SK-N-SH (cell line): ENCODE measurements at regions not wholly inside any gene's neighbourhood (a gene's known extent, or its start where the extent isn't known, plus 50 kb on each side); places are given as distances from the start of the nearest gene placed in this dataset.

Source experiments
- CTCF ChIA-PET: fragments of 300-600, 350-600 bp; formaldehyde crosslinking; extraction: SDS; loops from one replicate; lab custom pipeline; 2021; lab: Yijun Ruan, JAX
- POLR2A ChIA-PET: fragments of 350-600 bp; sonication (Branson Sonifier 250); formaldehyde crosslinking; extraction: SDS; loops from one replicate; lab custom pipeline; 2020; ENCODE audit warnings: antibody characterized with exemption, inconsistent platforms; lab: Yijun Ruan, JAX
- DNase-seq: peaks from one replicate; pipeline ENCODE4 v3.0.0; 2012
- H2AFZ ChIP-seq: fragments of 200-600 bp; sonication (generic); 2 replicates; pipeline ENCODE4 v1.8.1; 2016; ENCODE audit warnings: antibody characterized with exemption, mild to moderate bottlenecking, low read depth
- H3F3A ChIP-seq: fragments of 200-600 bp; sonication (generic); replicated peaks from 2 replicates; pipeline ENCODE3; 2016; ENCODE audit warnings: antibody characterized with exemption, mild to moderate bottlenecking; ENCODE audit not compliant: insufficient read depth
- H3K27ac ChIP-seq, 2 experiments: fragments of 200-500 bp in 1 of 2; fragments of 200-600 bp in 1 of 2; sonication (Bioruptor generic) in 1 of 2; sonication (generic), shearing (Covaris generic) in 1 of 2; 2 replicates each; pipeline versions ENCODE4 v1.5.1 to v1.6.1; 2014 to 2016; ENCODE audit warnings: low read depth in 2 of 2, inconsistent platforms in 1 of 2, low read length in 1 of 2, mild to moderate bottlenecking in 1 of 2, mixed read lengths in 1 of 2
- H3K27me3 ChIP-seq: fragments of 200-600 bp; sonication (generic), shearing (Covaris generic); 2 replicates; pipeline ENCODE4 v1.6.1; 2016; ENCODE audit warnings: mixed run types; ENCODE audit not compliant: insufficient read depth
- H3K36me3 ChIP-seq, 2 experiments: fragments of 200-500 bp in 1 of 2; fragments of 200-600 bp in 1 of 2; sonication (Bioruptor generic) in 1 of 2; sonication (generic) in 1 of 2; replicated peaks in 1 of 2; 2 replicates each; pipeline versions ENCODE3 to v1.5.1; 2014 to 2016; ENCODE audit warnings: low read length in 1 of 2, mild to moderate bottlenecking in 1 of 2; ENCODE audit not compliant: insufficient read depth in 2 of 2, control insufficient read depth in 1 of 2
- H3K4me1 ChIP-seq, 2 experiments: fragments of 200-500 bp in 1 of 2; fragments of 200-600 bp in 1 of 2; sonication (Bioruptor generic) in 1 of 2; sonication (generic), shearing (Covaris generic) in 1 of 2; 2 replicates each; pipeline versions ENCODE4 v1.5.1 to v1.6.1; 2014 to 2016; ENCODE audit warnings: low read depth in 1 of 2, low read length in 1 of 2, mixed run types in 1 of 2; ENCODE audit not compliant: insufficient read depth in 2 of 2, control insufficient read depth in 1 of 2
- H3K4me2 ChIP-seq: fragments of 200-600 bp; sonication (generic), shearing (Covaris generic); 2 replicates; pipeline ENCODE4 v1.6.1; 2017; ENCODE audit warnings: mixed run types
- H3K4me3 ChIP-seq, 2 experiments: fragments of 200-500 bp in 1 of 2; fragments of 200-600 bp in 1 of 2; sonication (Bioruptor generic) in 1 of 2; sonication (generic), shearing (Covaris generic) in 1 of 2; 2 replicates each; pipeline versions ENCODE4 v1.5.1 to v1.8.1; 2014 to 2016; ENCODE audit warnings: low read depth in 2 of 2, inconsistent platforms in 1 of 2, low read length in 1 of 2, mild to moderate bottlenecking in 1 of 2, mixed read lengths in 1 of 2, moderate library complexity in 1 of 2
- H3K79me2 ChIP-seq: fragments of 200-600 bp; sonication (generic); 2 replicates; pipeline ENCODE4 v1.8.1; 2017; ENCODE audit warnings: mild to moderate bottlenecking; ENCODE audit not compliant: insufficient read depth
- H3K9ac ChIP-seq: fragments of 200-600 bp; sonication (generic); 2 replicates; pipeline ENCODE4 v1.6.1; 2017; ENCODE audit warnings: mixed run types
- H3K9me2 ChIP-seq: fragments of 200-600 bp; sonication (generic); 2 replicates; pipeline ENCODE4 v1.6.1; 2017; ENCODE audit warnings: mixed run types
- H3K9me3 ChIP-seq: fragments of 200-600 bp; sonication (generic); 2 replicates; pipeline ENCODE4 v1.6.1; 2017; ENCODE audit warnings: mixed run types, mild to moderate bottlenecking, moderate library complexity
- H4K20me1 ChIP-seq: fragments of 200-600 bp; sonication (generic); 2 replicates; pipeline ENCODE4 v1.6.1; 2017; ENCODE audit warnings: mild to moderate bottlenecking, mixed run types; ENCODE audit not compliant: insufficient read depth
- CHD2 ChIP-seq: fragments of 150-350 bp; IDR thresholded peaks from 2 replicates; pipeline ENCODE4 v1.6.1; 2018; ENCODE audit warnings: low read length; ENCODE audit not compliant: partially characterized antibody
- EP300 ChIP-seq, 2 experiments: IDR thresholded peaks; 2 replicates each; pipeline versions ENCODE4 v1.4.0 to v1.6.1; 2012; ENCODE audit warnings: borderline replicate concordance in 1 of 2, low read depth in 1 of 2, low read length in 1 of 2
- EZH2phosphoT487 ChIP-seq: fragments of 200-600 bp; sonication (generic); IDR thresholded peaks from 2 replicates; pipeline ENCODE4 v1.6.1; 2017; ENCODE audit warnings: low read depth, mixed run types, mild to moderate bottlenecking, antibody characterized with exemption, moderate library complexity, borderline replicate concordance
- FOSL2 ChIP-seq: IDR thresholded peaks from 2 replicates; pipeline ENCODE4 v1.4.0; 2012; ENCODE audit warnings: low read depth, mild to moderate bottlenecking, moderate library complexity, borderline replicate concordance
- FOXJ3 ChIP-seq: sonication (generic); formaldehyde crosslinking; IDR thresholded peaks from 2 replicates; pipeline ENCODE4 v1.5.1; 2020; ENCODE audit warnings: mild to moderate bottlenecking, missing genetic modification reagents
- FOXM1 ChIP-seq: IDR thresholded peaks from 2 replicates; pipeline ENCODE4 v1.4.0; 2012; ENCODE audit warnings: low read depth, mild to moderate bottlenecking
- GABPA ChIP-seq: IDR thresholded peaks from 2 replicates; pipeline ENCODE4 v1.4.0; 2012; ENCODE audit warnings: low read depth, mild to moderate bottlenecking
- GATA2 ChIP-seq: sonication (generic); formaldehyde crosslinking; IDR thresholded peaks from 2 replicates; pipeline ENCODE4 v1.5.0; 2020; ENCODE audit warnings: mild to moderate bottlenecking, missing genetic modification reagents
- JUND ChIP-seq: IDR thresholded peaks from 2 replicates; pipeline ENCODE4 v1.4.0; 2012
- MEF2A ChIP-seq: IDR thresholded peaks from 2 replicates; pipeline ENCODE4 v1.4.0; 2012; ENCODE audit warnings: low read depth, borderline replicate concordance
- NFIC ChIP-seq: IDR thresholded peaks from 2 replicates; pipeline ENCODE4 v1.4.0; 2012; ENCODE audit warnings: borderline replicate concordance
- NRF1 ChIP-seq: IDR thresholded peaks from 2 replicates; pipeline ENCODE4 v1.6.1; 2012; ENCODE audit warnings: low read depth, mild to moderate bottlenecking, low read length
- RCOR1 ChIP-seq: fragments of 150-350 bp; IDR thresholded peaks from 2 replicates; pipeline ENCODE4 v1.6.1; 2017; ENCODE audit warnings: antibody characterized with exemption, low read length
- SIN3A ChIP-seq: IDR thresholded peaks from 2 replicates; pipeline ENCODE4 v1.6.1; 2012; ENCODE audit warnings: low read depth, mild to moderate bottlenecking, low read length, moderate library complexity, borderline replicate concordance
- SMC3 ChIP-seq: IDR thresholded peaks from 2 replicates; pipeline ENCODE4 v1.6.1; 2012; ENCODE audit warnings: low read depth, low read length, improper control_type of control experiment
- TAF1 ChIP-seq: IDR thresholded peaks from 2 replicates; pipeline ENCODE4 v1.6.1; 2012; ENCODE audit warnings: low read depth, mild to moderate bottlenecking, low read length, moderate library complexity, borderline replicate concordance
- TCF12 ChIP-seq: IDR thresholded peaks from 2 replicates; pipeline ENCODE4 v1.4.0; 2012
- TEAD4 ChIP-seq: IDR thresholded peaks from 2 replicates; pipeline ENCODE4 v1.4.0; 2012; ENCODE audit warnings: mild to moderate bottlenecking, borderline replicate concordance; ENCODE audit not compliant: insufficient read depth
- WGBS: methylation state at CpG from one replicate; pipeline ENCODE4 v1.1.6; 2017; ENCODE audit warnings: low lambda C conversion rate; 5-methylcytosine and 5-hydroxymethylcytosine counted together
- TF ChIP-seq, protein P1 (sequence below): IDR thresholded peaks from 2 replicates; pipeline ENCODE4 v1.4.0; 2012; ENCODE audit warnings: low read depth, borderline replicate concordance
- TF ChIP-seq, protein P2 (sequence below): IDR thresholded peaks from 2 replicates; pipeline ENCODE4; 2012
- TF ChIP-seq, protein P3 (sequence below): IDR thresholded peaks from 2 replicates; pipeline ENCODE4 v1.4.0; 2012; ENCODE audit warnings: low read depth

DNA sequence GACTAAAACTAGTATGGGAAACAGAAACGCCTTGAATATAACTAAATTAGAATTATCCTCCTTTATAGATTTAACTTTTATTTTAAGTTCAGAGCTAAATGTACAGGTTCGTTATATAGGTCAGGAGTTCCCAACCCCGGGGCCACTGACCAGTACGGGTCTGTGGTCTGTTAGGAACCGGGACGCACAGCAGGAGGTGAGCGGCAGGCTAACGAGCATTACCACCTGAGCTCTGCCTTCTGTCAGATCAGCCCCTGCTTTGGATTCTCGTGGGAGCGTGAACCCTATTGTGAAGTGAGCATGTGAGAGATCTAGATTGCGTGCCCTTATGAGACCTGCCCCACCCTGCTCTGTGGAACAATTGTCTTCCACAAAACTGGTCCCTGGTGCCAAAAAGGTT lies 51.0 kb downstream of the FAT4 start:
- no peaks in the 10 kb centered on the region for H3K27me3 ChIP-seq
- no peak for TF ChIP-seq TCF12
- TF ChIP-seq FOSL2: no peak
- TF ChIP-seq SMC3: no peak
- no peak for TF ChIP-seq GABPA
- no peak for TF ChIP-seq FOXJ3 (CRISPR knock-in tag)
- no peak for TF ChIP-seq GATA2
- TF ChIP-seq, protein P1, sequence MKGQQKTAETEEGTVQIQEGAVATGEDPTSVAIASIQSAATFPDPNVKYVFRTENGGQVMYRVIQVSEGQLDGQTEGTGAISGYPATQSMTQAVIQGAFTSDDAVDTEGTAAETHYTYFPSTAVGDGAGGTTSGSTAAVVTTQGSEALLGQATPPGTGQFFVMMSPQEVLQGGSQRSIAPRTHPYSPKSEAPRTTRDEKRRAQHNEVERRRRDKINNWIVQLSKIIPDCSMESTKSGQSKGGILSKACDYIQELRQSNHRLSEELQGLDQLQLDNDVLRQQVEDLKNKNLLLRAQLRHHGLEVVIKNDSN: no peak
- no peak for TF ChIP-seq RCOR1
- TF ChIP-seq MEF2A: no peak
- H4K20me1 ChIP-seq: no peaks in the 10 kb centered on the region
- no peaks in the 10 kb centered on the region for H3K9me3 ChIP-seq
- ChIA-PET POLR2A (no interaction called here), CTCF (interaction anchor here (0.9 kb wide), 1 partner anchor 48 kb away, joined by 3 read pairs; no protein-coding TSS in a partner anchor)
- no peak overlapping the region for H3K4me3 ChIP-seq
- H3K4me2 ChIP-seq: no peak overlapping the region
- H3F3A ChIP-seq: peaks cover 29% of the 10 kb centered on the region
- no peak overlapping the region for H3K27ac ChIP-seq
- H2AFZ ChIP-seq: no peak overlapping the region
- no peaks in the 10 kb centered on the region for H3K36me3 ChIP-seq
- peaks cover 27% of the 10 kb centered on the region; the same call in 1 of the 2 replicates for H3K79me2 ChIP-seq
- peaks cover 0 to 7% of the 10 kb centered on the region in 2 experiments; a peak in 2 of 4 replicates for H3K4me1 ChIP-seq
- H3K9me2 ChIP-seq: no peaks in the 10 kb centered on the region
- 93% methylated on average over 10 of the region's 11 CpGs for WGBS
- no peak overlapping the region for H3K9ac ChIP-seq
- DNase-seq: no peak

DNA sequence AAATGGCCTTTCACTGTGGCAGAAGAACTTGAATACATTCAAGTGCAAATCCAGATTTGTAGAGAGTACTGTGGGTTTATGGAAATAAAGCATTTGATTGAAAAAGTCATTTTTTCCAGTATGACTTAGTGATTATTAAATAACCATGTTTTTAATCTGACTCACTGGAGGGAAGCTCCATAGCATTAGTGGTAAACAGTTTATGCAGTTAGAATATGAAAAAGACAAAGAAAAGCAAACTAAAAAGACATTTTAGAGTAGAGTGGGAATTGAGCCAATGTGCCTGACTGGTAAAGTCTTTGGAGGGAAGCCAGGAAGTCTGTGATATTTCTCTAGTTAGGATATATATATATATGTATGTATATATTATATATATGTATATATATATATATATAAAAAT lies 53.4 kb downstream of the FAT4 start:
- peak overlapping the region; percentile 24 to 27; a peak in 2 of 4 replicates for H3K4me3 ChIP-seq
- peak overlapping the region; percentile 35; the same call in 1 of the 2 replicates for H3K9ac ChIP-seq
- no peak for TF ChIP-seq MEF2A
- no peak for TF ChIP-seq CHD2
- TF ChIP-seq NRF1: no peak
- TF ChIP-seq, protein P2, sequence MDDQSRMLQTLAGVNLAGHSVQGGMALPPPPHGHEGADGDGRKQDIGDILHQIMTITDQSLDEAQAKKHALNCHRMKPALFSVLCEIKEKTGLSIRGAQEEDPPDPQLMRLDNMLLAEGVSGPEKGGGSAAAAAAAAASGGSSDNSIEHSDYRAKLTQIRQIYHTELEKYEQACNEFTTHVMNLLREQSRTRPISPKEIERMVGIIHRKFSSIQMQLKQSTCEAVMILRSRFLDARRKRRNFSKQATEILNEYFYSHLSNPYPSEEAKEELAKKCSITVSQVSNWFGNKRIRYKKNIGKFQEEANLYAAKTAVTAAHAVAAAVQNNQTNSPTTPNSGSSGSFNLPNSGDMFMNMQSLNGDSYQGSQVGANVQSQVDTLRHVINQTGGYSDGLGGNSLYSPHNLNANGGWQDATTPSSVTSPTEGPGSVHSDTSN: peak; percentile 31
- peak in 1 of 2 experiments; percentile 47; a peak in 1 of 4 replicates for TF ChIP-seq EP300 (IDR thresholded peaks at IDR 0.05; ENCODE audit: borderline replicate concordance in 1 of 2, low read depth in 1 of 2, low read length in 1 of 2)
- no peak for TF ChIP-seq EZH2phosphoT487
- TF ChIP-seq NFIC: peak; percentile 32; the same call in 1 of the 2 replicates
- no peak for TF ChIP-seq FOXM1
- no peak for TF ChIP-seq GATA2
- TF ChIP-seq TAF1: no peak
- no peak for TF ChIP-seq RCOR1
- no peak for TF ChIP-seq FOXJ3 (CRISPR knock-in tag)
- peak; percentile 68 for TF ChIP-seq JUND
- no peak for TF ChIP-seq SIN3A
- peak; percentile 34; the same call in 1 of the 2 replicates for TF ChIP-seq TCF12
- TF ChIP-seq FOSL2: peak; percentile 30; the same call in 1 of the 2 replicates
- TF ChIP-seq TEAD4: no peak
- TF ChIP-seq, protein P3, sequence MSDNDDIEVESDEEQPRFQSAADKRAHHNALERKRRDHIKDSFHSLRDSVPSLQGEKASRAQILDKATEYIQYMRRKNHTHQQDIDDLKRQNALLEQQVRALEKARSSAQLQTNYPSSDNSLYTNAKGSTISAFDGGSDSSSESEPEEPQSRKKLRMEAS: no peak
- TF ChIP-seq, all 33 proteins: peak for 6
- no peaks in the 10 kb centered on the region for H3K9me2 ChIP-seq
- H2AFZ ChIP-seq: no peak overlapping the region
- no peaks in the 10 kb centered on the region for H3K9me3 ChIP-seq
- peaks cover 29% of the 10 kb centered on the region for H3F3A ChIP-seq
- no peaks in the 10 kb centered on the region for H4K20me1 ChIP-seq
- H3K79me2 ChIP-seq: peaks cover 28% of the 10 kb centered on the region; the same call in 1 of the 2 replicates
- POLR2A ChIA-PET: no interaction called here
- H3K36me3 ChIP-seq: no peaks in the 10 kb centered on the region
- peaks cover 0 to 7% of the 10 kb centered on the region in 2 experiments; a peak in 2 of 4 replicates for H3K4me1 ChIP-seq
- H3K27me3 ChIP-seq: no peaks in the 10 kb centered on the region
- DNase-seq: peak; percentile 1
- CTCF ChIA-PET: no interaction called here
- peak overlapping the region; percentile 15; the same call in 1 of the 2 replicates for H3K4me2 ChIP-seq
- H3K27ac ChIP-seq: peak overlapping the region; percentile 74 to 90; a peak in 3 of 4 replicates
